GM19372 (cell line): ENCODE measurements at regions not wholly inside any gene's neighbourhood (a gene's known extent, or its start where the extent isn't known, plus 50 kb on each side); places are given as distances from the start of the nearest gene placed in this dataset.

Experiments
- ATAC-seq: cut with Tn5 transposase; IDR thresholded peaks from one replicate; pipeline ENCODE4 v1.9.1; 2021; ENCODE audit warnings: mild to moderate bottlenecking, low read depth, moderate library complexity; ENCODE audit not compliant: unreplicated experiment

DNA sequence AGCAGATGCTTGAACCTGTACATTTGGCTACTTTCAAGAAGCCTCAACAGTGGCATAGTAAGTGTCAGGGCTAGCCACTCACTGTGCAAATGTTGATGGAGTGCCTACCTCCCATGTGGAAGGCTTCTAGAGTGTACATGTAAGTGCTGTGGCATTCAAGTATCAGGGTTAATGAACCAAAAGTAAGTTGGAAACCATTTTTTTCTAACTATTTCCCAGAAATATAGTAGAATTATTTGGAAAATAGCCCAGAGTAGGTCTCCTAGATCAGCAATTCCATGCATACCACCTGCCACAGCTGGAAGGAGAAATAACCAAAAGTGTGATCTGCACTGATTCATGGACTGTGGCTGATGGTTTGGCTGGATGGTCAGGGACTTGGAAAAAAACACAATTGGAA is 53.3 kb downstream of the FOXD1 start:
- ATAC-seq: no peak

DNA sequence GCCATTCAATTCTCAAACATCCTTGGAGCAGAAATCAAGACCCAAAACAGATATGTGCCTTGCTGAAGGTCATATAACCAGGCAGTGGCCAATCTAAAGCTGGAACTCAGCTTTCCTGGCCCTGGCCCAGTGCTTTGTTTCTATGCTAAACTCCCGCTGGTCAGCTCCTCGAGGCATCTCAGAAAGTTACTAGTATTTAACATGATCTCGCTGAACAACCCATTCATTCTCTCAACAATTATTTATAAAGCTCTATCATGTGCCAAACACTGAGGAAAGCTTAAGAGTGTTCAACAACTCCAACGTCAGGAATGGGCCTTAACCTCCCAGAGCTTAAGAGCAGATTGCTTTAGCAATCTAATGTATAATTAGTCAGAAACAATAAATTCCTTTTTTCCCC is 54.0 kb downstream of the FOXD1 start:
- no peak for ATAC-seq

- ATAC-seq: no peak
These were observed 54.7 kb downstream of the FOXD1 start for GRCh38 chr5:73393611-73394489.

- no peak for ATAC-seq
These were observed 55.8 kb downstream of the FOXD1 start for GRCh38 chr5:73392775-73393174.

DNA sequence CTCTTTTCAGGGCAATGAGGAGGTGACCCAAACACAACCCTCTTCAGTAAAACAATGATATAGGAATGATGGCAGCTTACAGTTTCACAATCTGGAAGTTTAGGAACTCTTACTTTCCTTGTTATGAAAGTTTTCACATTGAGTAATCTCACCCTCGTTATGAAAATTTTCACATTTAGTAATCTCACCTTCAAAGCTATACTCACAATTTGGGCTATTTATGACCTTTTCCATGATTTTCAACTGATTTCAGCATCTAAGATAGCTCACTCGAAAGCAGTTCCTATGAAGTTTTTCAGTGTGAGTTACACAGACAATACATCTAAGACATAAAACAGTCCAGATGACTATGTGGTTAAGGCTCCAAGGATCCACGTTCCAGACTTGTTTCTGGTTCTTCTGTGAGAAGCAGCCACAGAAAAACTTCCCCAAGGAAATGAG is 57.1 kb downstream of the FOXD1 start:
- ATAC-seq: no peak

DNA sequence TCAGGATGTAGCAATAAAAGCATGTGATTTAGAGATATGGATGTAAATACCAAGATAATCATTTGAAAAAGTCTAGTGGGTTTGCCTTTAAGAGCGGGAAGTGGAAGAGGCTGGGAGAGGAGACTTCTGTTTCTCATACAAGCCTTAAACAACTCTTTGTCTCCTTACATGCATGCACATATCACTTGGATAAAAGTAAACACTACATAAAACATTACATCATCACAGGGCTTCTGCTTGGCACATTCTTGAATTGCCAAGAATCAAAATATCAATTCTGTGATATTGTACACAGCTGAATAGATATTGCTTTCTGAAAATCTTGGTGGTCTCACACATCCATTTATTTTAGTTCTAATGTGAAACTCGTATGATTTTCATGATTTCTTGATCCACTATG is 57.6 kb downstream of the FOXD1 start:
- no peak for ATAC-seq

DNA sequence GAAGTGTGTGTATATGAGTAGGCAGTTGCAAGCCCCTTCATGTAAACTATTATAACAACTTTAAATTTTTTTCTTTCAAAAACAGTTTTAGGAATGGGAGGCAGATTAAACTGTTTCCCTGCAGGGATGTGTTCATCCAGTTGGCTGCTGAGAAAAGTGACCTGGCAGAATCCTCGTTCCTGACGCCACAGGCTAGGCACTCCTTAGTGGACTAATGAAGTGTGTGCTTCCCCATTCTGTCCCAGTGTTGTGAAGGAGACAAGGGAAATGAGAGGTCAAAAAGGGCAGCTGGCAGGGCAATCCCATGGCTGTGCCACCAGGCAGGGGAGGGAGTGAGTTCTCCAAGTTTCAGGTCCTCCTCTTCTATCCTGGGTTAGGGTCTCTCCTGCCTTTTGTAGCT is 59.8 kb downstream of the FOXD1 start:
- no peak for ATAC-seq

DNA sequence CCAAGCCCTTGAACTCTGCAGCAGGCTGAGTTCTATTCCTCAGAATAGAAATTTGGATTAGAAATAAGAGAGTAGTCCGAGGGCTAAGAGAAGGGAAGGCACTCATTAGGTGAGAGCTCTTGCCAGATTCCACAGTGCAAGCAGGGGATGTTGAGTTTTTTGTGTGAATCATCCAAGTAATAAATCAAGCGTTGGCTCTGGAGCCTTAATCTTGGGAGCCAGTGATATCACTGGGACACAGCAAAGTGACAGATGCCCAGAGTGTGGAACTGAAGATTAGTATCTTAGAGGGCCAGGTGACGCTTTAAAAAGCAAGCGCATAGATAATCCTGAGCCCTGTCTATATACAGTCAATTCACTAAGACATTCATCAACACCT is 60.3 kb downstream of the FOXD1 start:
- ATAC-seq: no peak

GRCh38 chr5:73387601-73388305 is 60.8 kb downstream of the FOXD1 start:
- peak; percentile 88 for ATAC-seq

- ATAC-seq: peak; percentile 19
These were observed 61.4 kb downstream of the FOXD1 start for GRCh38 chr5:73387149-73387591.

- no peak for ATAC-seq
These were observed 63.7 kb downstream of the FOXD1 start for GRCh38 chr5:73384861-73385260.

- ATAC-seq: no peak
These were observed 66.2 kb downstream of the FOXD1 start for GRCh38 chr5:73382401-73382740.

DNA sequence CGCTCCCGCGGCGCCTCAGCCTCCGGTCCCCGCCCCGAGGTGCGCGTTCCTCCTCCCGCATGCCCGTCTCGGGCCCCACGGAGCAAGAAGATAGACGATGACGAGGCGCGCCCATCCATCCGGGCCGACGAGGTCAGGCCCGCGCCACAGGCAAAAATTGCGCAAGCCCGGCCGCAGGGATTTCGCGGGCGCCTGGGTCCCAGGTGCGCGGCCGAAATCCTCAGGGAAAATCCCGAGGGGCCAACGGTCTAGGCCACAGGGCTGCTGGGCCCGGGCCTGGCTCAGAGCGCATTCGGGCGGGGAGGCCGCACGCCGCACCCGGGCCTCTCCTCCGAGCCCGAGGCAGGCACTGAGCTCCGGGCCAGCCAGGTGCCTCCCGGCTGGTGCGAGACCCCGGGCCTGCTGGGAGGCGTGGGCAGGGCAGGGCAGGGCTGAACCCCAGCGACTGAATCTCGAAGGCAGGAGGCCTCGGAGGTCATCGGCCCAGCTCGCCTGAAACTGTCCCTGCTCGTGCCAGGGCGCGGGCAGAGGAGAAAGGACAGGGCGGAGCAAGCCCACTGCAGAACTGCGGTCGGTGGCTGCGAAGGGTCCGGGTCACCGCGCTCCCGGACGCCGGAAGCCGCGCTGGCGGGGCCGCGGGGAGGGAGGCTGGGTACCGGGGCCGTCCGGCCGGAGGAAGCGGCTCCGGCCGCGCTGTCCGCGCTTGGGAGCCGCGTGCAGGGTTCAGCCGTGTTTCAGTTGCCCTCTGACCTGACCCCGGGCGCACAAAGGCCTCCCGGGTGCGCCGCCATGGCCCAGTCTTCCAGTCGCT is 66.8 kb downstream of the FOXD1 start:
- ATAC-seq: no peak

DNA sequence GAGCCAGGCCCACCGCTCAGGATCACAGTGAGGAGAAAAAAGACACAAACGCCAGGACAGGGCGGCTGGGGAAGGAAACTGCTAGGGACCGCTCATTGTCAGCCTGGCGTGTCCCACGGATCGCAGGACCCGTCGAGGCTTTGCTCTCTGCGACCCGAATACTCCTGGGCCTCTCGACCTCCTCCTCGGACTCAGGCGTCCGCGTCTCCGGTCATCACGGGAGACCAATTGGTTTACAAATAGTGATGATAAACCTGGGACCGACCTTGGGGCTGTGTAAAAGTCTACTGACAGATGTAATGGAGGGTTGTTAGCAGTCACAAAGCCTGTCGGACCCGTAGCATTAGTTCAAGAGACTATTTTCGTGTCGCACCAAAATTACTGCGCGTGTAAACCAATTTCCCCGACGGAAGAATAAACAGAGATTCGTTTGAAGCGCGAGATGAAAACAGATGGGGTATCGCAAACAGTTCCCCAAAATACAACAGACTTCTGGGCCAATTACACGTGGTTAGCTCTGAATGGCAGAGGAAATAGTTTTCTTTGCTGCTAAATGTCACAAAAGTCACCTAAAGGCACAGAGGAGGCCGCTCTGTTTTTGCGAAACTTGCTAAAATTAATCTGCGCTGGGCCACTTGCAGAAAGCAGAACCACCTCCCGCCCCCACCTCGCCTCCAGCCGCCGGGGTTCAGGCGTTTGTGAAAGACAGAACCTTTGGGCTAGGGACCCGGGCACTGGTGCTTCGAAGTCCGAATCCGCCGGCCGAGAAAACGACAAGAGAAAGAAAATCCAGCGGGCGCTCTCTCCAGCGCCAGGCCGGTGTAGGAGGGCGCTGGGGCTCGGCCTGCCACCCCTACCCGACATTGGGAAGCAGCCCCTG is 67.6 kb downstream of the FOXD1 start:
- ATAC-seq: no peak

- no peak for ATAC-seq
These were observed 68.5 kb downstream of the FOXD1 start for GRCh38 chr5:73380041-73380440.

DNA sequence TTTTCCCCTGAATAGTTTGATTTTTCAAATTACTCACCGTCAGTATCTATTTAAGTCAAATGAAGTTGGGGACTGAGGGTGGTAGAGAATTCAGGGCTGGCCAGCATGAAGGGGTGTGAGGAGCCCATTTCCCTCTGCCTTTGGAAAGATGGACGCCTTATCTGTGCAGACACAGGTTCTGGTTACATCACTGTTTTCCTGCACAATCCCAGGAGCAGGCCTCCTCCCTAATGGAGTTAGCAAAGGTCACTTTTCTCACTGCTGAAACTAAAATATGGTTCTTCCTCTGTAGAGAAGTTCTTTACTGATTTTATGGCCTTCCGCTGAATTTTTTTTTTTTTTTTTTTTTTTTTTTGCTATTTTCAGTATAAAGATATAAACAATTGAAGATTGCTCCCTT is 69.1 kb downstream of the FOXD1 start:
- no peak for ATAC-seq

- ATAC-seq: no peak
These were observed 69.8 kb downstream of the FOXD1 start for GRCh38 chr5:73378765-73379164.

- ATAC-seq: no peak
These were observed 70.5 kb downstream of the FOXD1 start for GRCh38 chr5:73378070-73378469.

DNA sequence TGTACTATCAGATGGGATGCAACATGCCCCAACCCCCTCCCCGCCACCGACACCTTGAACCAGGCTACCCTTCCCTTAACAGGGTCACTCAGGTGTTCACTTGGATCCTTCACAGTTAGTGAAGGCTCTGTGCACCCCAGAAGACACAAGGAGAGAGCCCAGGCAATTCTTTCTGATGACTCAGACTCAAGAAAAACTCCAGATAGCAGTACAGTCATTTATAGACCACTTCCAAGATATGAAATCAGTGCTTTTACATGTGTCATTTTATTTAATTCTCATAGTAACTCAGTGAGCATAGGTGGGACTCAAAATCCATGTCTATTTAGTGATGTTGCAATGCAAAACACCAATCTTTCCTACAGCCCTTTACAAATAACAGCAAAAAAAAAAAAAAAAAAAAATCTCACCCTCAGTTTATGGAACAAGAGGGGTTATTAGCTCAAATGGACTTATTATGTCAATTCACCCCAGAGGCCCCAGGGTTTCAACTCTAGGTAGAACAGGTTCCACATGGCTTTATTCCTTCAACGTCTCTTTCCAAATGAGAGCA is 71.9 kb downstream of the FOXD1 start:
- no peak for ATAC-seq

DNA sequence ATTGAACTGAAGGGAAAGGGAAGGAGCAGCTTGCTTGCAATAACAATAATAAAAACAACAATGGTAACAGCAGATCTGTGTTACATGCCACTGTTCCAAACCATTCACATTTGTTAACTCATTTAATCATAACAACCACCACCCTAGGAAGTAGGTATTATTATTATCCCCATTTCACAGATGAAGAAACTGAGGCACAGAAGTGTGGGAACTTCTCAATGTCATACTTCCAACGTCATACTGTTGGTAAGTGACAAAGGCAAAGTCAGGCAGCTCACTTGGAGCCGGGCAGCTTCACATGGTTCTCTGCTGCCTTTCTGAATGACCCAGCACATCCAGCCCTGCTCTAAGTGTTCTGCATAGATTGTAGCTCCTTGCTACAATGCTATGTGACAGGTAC is 72.6 kb downstream of the FOXD1 start:
- no peak for ATAC-seq
